ENCODE measurements at regions not wholly inside any gene's neighbourhood (a gene's known extent, or its start where the extent isn't known, plus 50 kb on each side); places are given as distances from the start of the nearest gene placed in this dataset.

GRCh38 chr6:3612341-3613041, 139.0 kb downstream of the PXDC1 start:
- ATAC-seq (replicated peaks; ENCODE audit: extremely low read depth, poor library complexity, severe bottlenecking) (no peak), DNase-seq (ENCODE audit: low spot score in 2 of 2) (no peak)
- no peaks in the 10 kb centered on the region for H3K4me1 Mint-ChIP-seq
- H3K27me3 Mint-ChIP-seq: peaks cover 50% of the 10 kb centered on the region
- peaks cover 2% of the 10 kb centered on the region for H3K36me3 Mint-ChIP-seq (ENCODE audit: insufficient read depth)
- no peaks in the 10 kb centered on the region for H3K9me3 Mint-ChIP-seq
- no peak overlapping the region for H3K4me3 Mint-ChIP-seq
- H3K27ac Mint-ChIP-seq (ENCODE audit: low read depth): no peak overlapping the region

DNA sequence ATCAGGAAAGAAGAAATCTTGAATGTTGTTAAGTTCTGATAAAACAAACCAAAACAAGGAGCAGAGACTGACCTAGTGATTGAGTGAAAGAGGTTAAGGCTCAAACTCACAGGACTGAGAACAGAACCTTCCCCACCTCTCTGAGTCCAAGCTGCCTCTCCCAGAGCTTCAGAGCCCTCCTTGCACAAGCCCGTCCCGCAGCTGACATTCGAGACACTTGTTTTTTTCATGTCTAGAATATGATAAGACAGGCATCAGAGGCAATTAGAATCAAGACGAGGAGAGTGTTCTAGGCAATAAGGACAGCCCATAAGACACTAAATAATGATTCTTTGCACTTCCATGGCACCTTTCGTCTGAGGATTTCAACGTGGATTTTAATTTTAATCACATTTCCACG, 140.6 kb downstream of the PXDC1 start:
- no peak for DNase-seq (ENCODE audit: low spot score in 2 of 2)
- H3K36me3 Mint-ChIP-seq (ENCODE audit: insufficient read depth): peaks cover 2% of the 10 kb centered on the region
- no peaks in the 10 kb centered on the region for H3K9me3 Mint-ChIP-seq
- H3K27me3 Mint-ChIP-seq: peaks cover 63% of the 10 kb centered on the region
- H3K4me3 Mint-ChIP-seq: no peak overlapping the region
- ATAC-seq (replicated peaks; ENCODE audit: extremely low read depth, poor library complexity, severe bottlenecking): no peak
- no peak overlapping the region for H3K27ac Mint-ChIP-seq (ENCODE audit: low read depth)
- H3K4me1 Mint-ChIP-seq: no peaks in the 10 kb centered on the region

DNA sequence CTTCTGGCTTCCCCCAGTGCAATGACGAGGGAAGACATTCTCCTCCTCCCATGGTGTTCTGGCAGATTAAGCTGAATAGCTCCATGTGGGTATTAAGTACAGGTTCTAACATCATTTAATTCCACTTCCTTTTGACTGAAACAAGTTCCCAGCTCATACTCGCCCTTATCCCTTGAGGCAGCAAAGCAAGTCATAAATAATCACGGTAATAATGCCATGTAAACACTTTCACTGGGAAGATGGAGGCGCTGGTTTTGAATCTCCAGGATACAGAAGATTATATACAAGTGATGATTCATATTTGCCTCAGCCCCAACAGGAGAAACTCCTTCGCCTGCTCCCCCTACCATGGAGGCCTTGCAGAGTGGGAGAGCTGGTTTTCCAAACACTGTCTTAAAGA, 141.3 kb downstream of the PXDC1 start:
- Mint-ChIP-seq H3K27me3 (peaks cover 63% of the 10 kb centered on the region), H3K27ac (ENCODE audit: low read depth) (no peak overlapping the region), H3K9me3 (no peaks in the 10 kb centered on the region), H3K36me3 (ENCODE audit: insufficient read depth) (peaks cover 2% of the 10 kb centered on the region), H3K4me3 (no peak overlapping the region), H3K4me1 (no peaks in the 10 kb centered on the region)
- DNase-seq (ENCODE audit: low spot score in 2 of 2): no peak
- no peak for ATAC-seq (replicated peaks; ENCODE audit: extremely low read depth, poor library complexity, severe bottlenecking)

- DNase-seq (ENCODE audit: low spot score in 2 of 2): no peak
- Mint-ChIP-seq H3K4me1 (no peaks in the 10 kb centered on the region), H3K27me3 (peaks cover 63% of the 10 kb centered on the region)
Measured at GRCh38 chr6:3609388-3609787, 142.1 kb downstream of the PXDC1 start.

GRCh38 chr6:3608159-3608558, 143.4 kb downstream of the PXDC1 start:
- Mint-ChIP-seq H3K9me3 (no peaks in the 10 kb centered on the region), H3K4me1 (no peaks in the 10 kb centered on the region), H3K27ac (ENCODE audit: low read depth) (no peak overlapping the region), H3K27me3 (peaks cover 62% of the 10 kb centered on the region), H3K36me3 (ENCODE audit: insufficient read depth) (peaks cover 2% of the 10 kb centered on the region), H3K4me3 (no peak overlapping the region)
- no peak for ATAC-seq (replicated peaks; ENCODE audit: extremely low read depth, poor library complexity, severe bottlenecking)
- no peak for DNase-seq (ENCODE audit: low spot score in 2 of 2)

More at GRCh38 chr6:3609388-3609787, 142.1 kb downstream of the PXDC1 start:
- ATAC-seq (replicated peaks; ENCODE audit: extremely low read depth, poor library complexity, severe bottlenecking): no peak
- Mint-ChIP-seq H3K9me3 (no peaks in the 10 kb centered on the region), H3K36me3 (ENCODE audit: insufficient read depth) (peaks cover 2% of the 10 kb centered on the region), H3K27ac (ENCODE audit: low read depth) (no peak overlapping the region), H3K4me3 (no peak overlapping the region)

GRCh38 chr6:3607599-3607998, 143.9 kb downstream of the PXDC1 start:
- Mint-ChIP-seq H3K36me3 (ENCODE audit: insufficient read depth) (no peaks in the 10 kb centered on the region), H3K27me3 (peaks cover 61% of the 10 kb centered on the region), H3K4me3 (no peak overlapping the region), H3K4me1 (no peaks in the 10 kb centered on the region), H3K27ac (ENCODE audit: low read depth) (no peak overlapping the region), H3K9me3 (peaks cover 2% of the 10 kb centered on the region)
- DNase-seq (ENCODE audit: low spot score in 2 of 2): no peak
- no peak for ATAC-seq (replicated peaks; ENCODE audit: extremely low read depth, poor library complexity, severe bottlenecking)

DNA sequence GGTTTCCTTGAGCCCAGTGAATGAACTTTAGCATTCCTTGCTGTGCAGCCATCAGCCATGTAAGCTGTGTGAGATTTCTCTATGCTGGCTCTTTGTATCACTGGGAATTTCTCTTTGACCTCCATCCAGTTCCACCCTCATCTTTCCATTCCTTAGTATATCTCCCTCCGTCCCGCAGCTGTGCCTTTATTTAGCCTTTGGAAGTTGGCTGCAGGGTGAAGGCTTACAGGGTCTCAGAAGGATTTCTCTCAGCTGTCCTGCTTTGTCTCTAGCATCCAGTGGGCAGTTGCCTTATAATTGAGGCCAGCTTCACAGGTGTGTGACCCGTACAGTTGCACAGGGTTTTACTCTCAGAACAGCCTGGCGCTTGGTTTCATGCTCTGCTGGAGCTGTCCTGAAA, 144.3 kb downstream of the PXDC1 start:
- Mint-ChIP-seq H3K27me3 (peaks cover 61% of the 10 kb centered on the region), H3K36me3 (ENCODE audit: insufficient read depth) (no peaks in the 10 kb centered on the region), H3K4me3 (no peak overlapping the region), H3K4me1 (no peaks in the 10 kb centered on the region), H3K9me3 (peaks cover 6% of the 10 kb centered on the region), H3K27ac (ENCODE audit: low read depth) (no peak overlapping the region)
- DNase-seq (ENCODE audit: low spot score in 2 of 2) (no peak), ATAC-seq (replicated peaks; ENCODE audit: extremely low read depth, poor library complexity, severe bottlenecking) (no peak)

GRCh38 chr6:3603340-3604130, 146.7 kb upstream of the SLC22A23 start:
- ATAC-seq (replicated peaks; ENCODE audit: extremely low read depth, poor library complexity, severe bottlenecking) (no peak), DNase-seq (ENCODE audit: low spot score in 2 of 2) (no peak)
- Mint-ChIP-seq H3K36me3 (ENCODE audit: insufficient read depth) (no peaks in the 10 kb centered on the region), H3K4me1 (no peaks in the 10 kb centered on the region), H3K27me3 (peaks cover 66% of the 10 kb centered on the region), H3K4me3 (no peak overlapping the region), H3K9me3 (peaks cover 13% of the 10 kb centered on the region), H3K27ac (ENCODE audit: low read depth) (no peak overlapping the region)

DNA sequence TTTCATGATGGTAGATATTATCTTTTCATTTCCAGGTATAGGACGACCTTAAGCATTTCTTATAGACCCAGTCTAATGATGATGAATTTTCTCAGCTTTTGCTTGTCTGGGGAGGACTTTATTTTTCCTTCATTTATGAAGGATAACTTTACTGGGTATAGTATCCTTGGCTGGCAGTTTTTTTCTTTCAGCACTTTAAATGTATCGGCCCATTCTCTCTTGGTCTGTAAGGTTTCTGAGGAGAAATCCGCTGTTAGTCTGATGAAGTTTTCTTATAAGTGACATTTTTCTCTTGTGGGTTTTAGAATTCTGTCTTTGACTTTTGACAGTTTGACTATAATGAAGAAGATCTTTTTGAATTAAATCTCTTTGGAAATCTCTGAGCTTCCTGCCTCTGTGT, 144.7 kb upstream of the SLC22A23 start:
- DNase-seq (ENCODE audit: low spot score in 2 of 2) (no peak), ATAC-seq (replicated peaks; ENCODE audit: extremely low read depth, poor library complexity, severe bottlenecking) (no peak)
- H3K27ac Mint-ChIP-seq (ENCODE audit: low read depth): no peak overlapping the region
- H3K27me3 Mint-ChIP-seq: peaks cover 65% of the 10 kb centered on the region
- peaks cover 13% of the 10 kb centered on the region for H3K9me3 Mint-ChIP-seq
- H3K36me3 Mint-ChIP-seq (ENCODE audit: insufficient read depth): no peaks in the 10 kb centered on the region
- H3K4me1 Mint-ChIP-seq: no peaks in the 10 kb centered on the region
- H3K4me3 Mint-ChIP-seq: no peak overlapping the region

GRCh38 chr6:3597500-3598064, 140.7 kb upstream of the SLC22A23 start:
- ATAC-seq (replicated peaks; ENCODE audit: extremely low read depth, poor library complexity, severe bottlenecking) (no peak), DNase-seq (ENCODE audit: low spot score in 2 of 2) (no peak)
- H3K4me3 Mint-ChIP-seq: no peak overlapping the region
- H3K36me3 Mint-ChIP-seq (ENCODE audit: insufficient read depth): no peaks in the 10 kb centered on the region
- peaks cover 11% of the 10 kb centered on the region for H3K9me3 Mint-ChIP-seq
- no peaks in the 10 kb centered on the region for H3K4me1 Mint-ChIP-seq
- no peak overlapping the region for H3K27ac Mint-ChIP-seq (ENCODE audit: low read depth)
- peaks cover 86% of the 10 kb centered on the region for H3K27me3 Mint-ChIP-seq

GRCh38 chr6:3596766-3597165, 139.9 kb upstream of the SLC22A23 start:
- ATAC-seq (replicated peaks; ENCODE audit: extremely low read depth, poor library complexity, severe bottlenecking) (no peak), DNase-seq (ENCODE audit: low spot score in 2 of 2) (no peak)
- H3K36me3 Mint-ChIP-seq (ENCODE audit: insufficient read depth): no peaks in the 10 kb centered on the region
- no peaks in the 10 kb centered on the region for H3K4me1 Mint-ChIP-seq
- H3K27me3 Mint-ChIP-seq: peaks cover 81% of the 10 kb centered on the region
- no peak overlapping the region for H3K4me3 Mint-ChIP-seq
- no peak overlapping the region for H3K27ac Mint-ChIP-seq (ENCODE audit: low read depth)
- peaks cover 5% of the 10 kb centered on the region for H3K9me3 Mint-ChIP-seq

GRCh38 chr6:3594201-3594600, 137.4 kb upstream of the SLC22A23 start:
- ATAC-seq (replicated peaks; ENCODE audit: extremely low read depth, poor library complexity, severe bottlenecking) (no peak), DNase-seq (ENCODE audit: low spot score in 2 of 2) (no peak)
- H3K36me3 Mint-ChIP-seq (ENCODE audit: insufficient read depth): no peaks in the 10 kb centered on the region
- H3K27me3 Mint-ChIP-seq: peaks cover 75% of the 10 kb centered on the region
- no peak overlapping the region for H3K27ac Mint-ChIP-seq (ENCODE audit: low read depth)
- no peaks in the 10 kb centered on the region for H3K4me1 Mint-ChIP-seq
- H3K4me3 Mint-ChIP-seq: no peak overlapping the region
- no peaks in the 10 kb centered on the region for H3K9me3 Mint-ChIP-seq

- Mint-ChIP-seq H3K4me3 (no peak overlapping the region), H3K9me3 (no peaks in the 10 kb centered on the region), H3K4me1 (no peaks in the 10 kb centered on the region), H3K27me3 (peaks cover 66% of the 10 kb centered on the region), H3K27ac (ENCODE audit: low read depth) (no peak overlapping the region), H3K36me3 (ENCODE audit: insufficient read depth) (no peaks in the 10 kb centered on the region)
- DNase-seq (ENCODE audit: low spot score in 2 of 2): no peak
- no peak for ATAC-seq (replicated peaks; ENCODE audit: extremely low read depth, poor library complexity, severe bottlenecking)
Measured at GRCh38 chr6:3593161-3593560, 136.3 kb upstream of the SLC22A23 start.

Data from central memory CD8-positive, alpha-beta T cell (primary cell).